ENCODE measurements at regions not wholly inside any gene's neighbourhood (a gene's known extent, or its start where the extent isn't known, plus 50 kb on each side); places are given as distances from the start of the nearest gene placed in this dataset.

DNA sequence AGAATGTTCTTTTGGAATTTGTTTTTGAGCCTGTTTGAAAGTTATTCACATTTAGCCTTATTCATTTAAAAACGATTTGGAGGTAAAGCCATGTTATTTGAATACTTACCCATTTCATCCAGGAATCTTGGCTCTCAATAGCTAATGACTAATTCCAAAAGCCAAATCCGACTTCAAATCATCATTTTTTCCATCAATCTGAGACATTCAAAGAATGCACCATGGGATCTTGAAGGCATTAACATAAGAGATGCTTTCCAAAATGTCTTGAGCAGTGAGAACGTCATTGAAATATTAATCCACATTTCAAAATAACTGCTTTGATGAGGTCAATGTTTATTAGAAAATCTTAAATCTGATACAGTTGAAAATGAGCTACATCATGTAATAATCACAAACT, 617.0 kb upstream of the RORB start:
- no peaks in the 10 kb centered on the region for H3K27me3 ChIP-seq (ENCODE audit: control insufficient read depth, insufficient read depth, low read length)
- H3K27ac ChIP-seq (ENCODE audit: low read length) = no peak overlapping the region

DNA sequence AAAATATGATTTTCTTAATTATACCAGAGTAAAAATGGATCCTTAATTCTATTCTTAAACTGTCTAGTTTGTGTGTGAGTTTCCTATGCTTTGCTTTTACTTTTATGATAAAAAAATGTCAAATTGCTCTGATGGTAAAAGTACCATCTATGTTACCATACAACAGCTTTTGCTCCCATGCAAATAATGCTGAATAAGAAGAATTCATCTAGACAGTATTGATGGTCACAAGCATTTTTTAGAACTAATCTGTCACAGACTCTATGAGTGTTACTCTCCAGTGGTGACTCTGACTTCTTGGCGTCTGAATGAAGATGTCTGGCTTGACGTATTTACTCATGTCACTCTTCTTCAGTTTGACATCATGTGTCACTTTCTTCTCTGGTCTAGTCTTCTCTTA, 608.1 kb upstream of the RORB start:
- no peaks in the 10 kb centered on the region for H3K27me3 ChIP-seq (ENCODE audit: control insufficient read depth, insufficient read depth, low read length)
- DNase-seq = no peak
- H3K27ac ChIP-seq (ENCODE audit: low read length) = no peak overlapping the region
- H3K36me3 ChIP-seq (ENCODE audit: control insufficient read depth, insufficient read depth, low read length) = no peaks in the 10 kb centered on the region
- H3K4me3 ChIP-seq (ENCODE audit: low read length) = no peak overlapping the region
- H3K4me1 ChIP-seq (ENCODE audit: control insufficient read depth, insufficient read depth, low read length) = peaks cover 6% of the 10 kb centered on the region
- H3K9me3 ChIP-seq (ENCODE audit: control insufficient read depth, low read depth, low read length) = no peaks in the 10 kb centered on the region
- 100% methylated on average over 2 of the region's 2 CpGs for WGBS (ENCODE audit: insufficient coverage, low lambda C conversion rate)

More for the DNA sequence above, 617.0 kb upstream of the RORB start:
- Histone ChIP-seq H3K36me3 (ENCODE audit: control insufficient read depth, insufficient read depth, low read length) (no peaks in the 10 kb centered on the region), H3K4me3 (ENCODE audit: low read length) (no peak overlapping the region), H3K4me1 (ENCODE audit: control insufficient read depth, insufficient read depth, low read length) (no peaks in the 10 kb centered on the region), H3K9me3 (ENCODE audit: control insufficient read depth, low read depth, low read length) (no peaks in the 10 kb centered on the region)
- no peak for DNase-seq
- WGBS (ENCODE audit: insufficient coverage, low lambda C conversion rate) = 90% methylated on average over 3 of the region's 3 CpGs

DNA sequence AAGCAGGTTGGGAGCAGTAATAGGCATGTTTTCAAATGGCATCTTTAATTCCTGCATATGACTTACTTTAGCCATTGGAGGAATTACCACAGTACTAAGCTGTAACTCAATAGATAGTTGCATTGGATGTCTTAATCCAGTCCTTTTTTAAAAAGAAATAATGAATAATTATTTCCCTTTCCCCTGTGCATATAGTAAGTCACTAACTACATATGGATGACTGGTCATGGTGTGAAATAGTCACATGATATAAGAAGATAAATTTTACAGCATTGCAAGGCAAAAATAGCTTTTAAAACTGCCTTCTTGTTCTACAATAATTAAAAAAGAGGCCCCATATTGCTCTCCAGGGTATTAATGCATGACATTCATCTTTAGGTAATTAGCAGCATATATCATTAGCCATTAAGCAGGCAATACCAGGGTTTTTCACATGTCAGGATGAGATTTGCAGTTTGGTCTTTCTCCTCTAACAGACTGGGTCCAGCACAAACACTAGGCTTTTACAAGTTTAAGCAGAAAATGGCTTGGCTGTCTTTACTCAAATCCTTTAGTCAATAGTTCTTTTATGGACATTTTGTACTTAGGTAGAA, 606.4 kb upstream of the RORB start:
- Histone ChIP-seq H3K9me3 (ENCODE audit: control insufficient read depth, low read depth, low read length) (no peaks in the 10 kb centered on the region), H3K27ac (ENCODE audit: low read length) (no peak overlapping the region), H3K36me3 (ENCODE audit: control insufficient read depth, insufficient read depth, low read length) (no peaks in the 10 kb centered on the region), H3K27me3 (ENCODE audit: control insufficient read depth, insufficient read depth, low read length) (no peaks in the 10 kb centered on the region), H3K4me3 (ENCODE audit: low read length) (no peak overlapping the region), H3K4me1 (ENCODE audit: control insufficient read depth, insufficient read depth, low read length) (peaks cover 6% of the 10 kb centered on the region)
- peak in 1 of 2 donors; percentile 11 for DNase-seq

DNA sequence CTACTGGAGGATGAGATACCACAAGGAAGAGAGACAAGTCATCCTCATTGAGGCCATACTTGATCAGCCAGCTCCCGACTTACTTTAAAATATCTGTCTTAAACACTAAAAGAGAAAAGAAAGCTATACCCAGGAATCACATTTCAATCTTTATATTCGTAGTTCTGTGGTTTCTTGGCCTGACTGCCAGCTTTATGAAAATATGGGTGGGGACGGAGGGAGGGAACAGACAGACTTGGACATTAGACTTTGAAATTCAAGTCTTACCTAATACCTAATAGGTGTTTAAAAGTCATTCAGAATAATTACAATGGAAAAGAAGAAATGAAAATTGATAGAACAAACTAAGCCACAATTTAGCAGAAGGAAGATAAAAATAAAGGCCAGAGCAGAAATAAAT, 604.8 kb upstream of the RORB start:
- peak; percentile 25 to 68 for DNase-seq
- Histone ChIP-seq H3K9me3 (ENCODE audit: control insufficient read depth, low read depth, low read length) (no peaks in the 10 kb centered on the region), H3K4me1 (ENCODE audit: control insufficient read depth, insufficient read depth, low read length) (peaks cover 6% of the 10 kb centered on the region), H3K36me3 (ENCODE audit: control insufficient read depth, insufficient read depth, low read length) (no peaks in the 10 kb centered on the region), H3K4me3 (ENCODE audit: low read length) (no peak overlapping the region), H3K27me3 (ENCODE audit: control insufficient read depth, insufficient read depth, low read length) (no peaks in the 10 kb centered on the region), H3K27ac (ENCODE audit: low read length) (peak overlapping the region; percentile 65)
- WGBS (ENCODE audit: insufficient coverage, low lambda C conversion rate) = 13% methylated on average over 1 of the region's 3 CpGs

DNA sequence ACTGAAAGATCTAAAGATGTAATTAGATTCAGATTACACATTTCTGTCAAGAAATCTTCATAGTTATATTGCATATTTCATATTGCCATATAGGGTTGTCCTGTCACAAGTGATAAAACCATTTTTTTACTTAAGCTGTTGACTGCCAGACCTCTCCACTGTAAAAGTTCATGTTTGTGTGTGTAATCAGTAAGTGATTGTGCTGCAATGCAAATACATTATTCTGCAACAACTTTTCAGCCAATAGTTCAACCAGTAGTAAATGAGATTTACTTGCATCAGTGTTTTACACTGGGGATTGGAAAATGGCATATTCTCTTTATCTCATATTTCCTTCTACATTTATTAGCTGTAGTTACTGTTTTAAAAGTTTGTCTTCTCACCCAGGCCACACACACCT, 603.9 kb upstream of the RORB start:
- Histone ChIP-seq H3K27ac (ENCODE audit: low read length) (no peak overlapping the region), H3K9me3 (ENCODE audit: control insufficient read depth, low read depth, low read length) (no peaks in the 10 kb centered on the region), H3K4me3 (ENCODE audit: low read length) (no peak overlapping the region), H3K4me1 (ENCODE audit: control insufficient read depth, insufficient read depth, low read length) (peaks cover 6% of the 10 kb centered on the region), H3K36me3 (ENCODE audit: control insufficient read depth, insufficient read depth, low read length) (no peaks in the 10 kb centered on the region), H3K27me3 (ENCODE audit: control insufficient read depth, insufficient read depth, low read length) (no peaks in the 10 kb centered on the region)
- peak in 1 of 2 donors; percentile 43 for DNase-seq

DNA sequence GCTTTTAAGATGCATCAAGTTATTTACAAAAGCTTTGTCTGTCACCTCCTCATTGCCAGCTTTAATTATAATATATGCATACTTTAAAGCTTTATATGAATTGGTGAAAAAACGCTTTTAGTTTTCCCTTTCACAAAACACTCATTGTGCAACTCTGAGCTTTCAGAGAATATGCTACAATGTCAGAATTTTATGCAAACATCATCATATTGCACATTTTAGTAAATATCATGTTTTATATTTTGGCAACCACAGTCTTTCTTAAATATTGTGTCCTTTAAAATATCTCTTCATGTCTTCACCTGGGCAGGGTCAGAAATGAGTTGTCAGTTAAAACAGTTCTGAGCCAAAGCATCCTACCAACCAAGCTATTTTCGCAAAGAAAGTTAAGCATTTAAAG, 601.1 kb upstream of the RORB start:
- no CpG with 5 or more reads among the region's 2 CpGs for WGBS (ENCODE audit: insufficient coverage, low lambda C conversion rate)

DNA sequence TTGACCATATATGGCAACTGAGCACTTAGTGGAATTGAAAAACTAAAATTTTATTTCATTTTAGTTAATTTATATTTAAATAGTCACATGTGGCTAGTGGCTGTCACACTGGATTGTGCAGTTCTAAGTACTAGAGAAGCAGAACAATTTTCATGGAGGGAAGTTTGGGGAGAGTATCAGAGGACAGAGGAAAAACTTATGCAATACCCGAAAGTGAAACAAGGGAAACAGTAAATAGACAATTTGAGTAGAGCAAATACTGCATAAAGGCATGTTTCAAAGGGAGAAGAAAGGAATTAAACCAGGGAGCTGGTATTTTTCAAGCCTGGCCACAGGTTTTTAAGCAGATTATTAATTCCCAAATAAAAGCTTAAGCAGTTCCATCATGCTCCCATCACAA, 590.5 kb upstream of the RORB start:
- H3K27me3 ChIP-seq (ENCODE audit: control insufficient read depth, insufficient read depth, low read length) = no peaks in the 10 kb centered on the region
- H3K36me3 ChIP-seq (ENCODE audit: control insufficient read depth, insufficient read depth, low read length) = no peaks in the 10 kb centered on the region
- WGBS (ENCODE audit: insufficient coverage, low lambda C conversion rate) = 60% methylated on average over 1 of the region's 1 CpG
- no peak for DNase-seq
- H3K4me3 ChIP-seq (ENCODE audit: low read length) = no peak overlapping the region
- no peak overlapping the region for H3K27ac ChIP-seq (ENCODE audit: low read length)
- H3K4me1 ChIP-seq (ENCODE audit: control insufficient read depth, insufficient read depth, low read length) = no peaks in the 10 kb centered on the region
- no peaks in the 10 kb centered on the region for H3K9me3 ChIP-seq (ENCODE audit: control insufficient read depth, low read depth, low read length)

More for the DNA sequence above, 601.1 kb upstream of the RORB start:
- no peak for DNase-seq
- Histone ChIP-seq H3K4me3 (ENCODE audit: low read length) (no peak overlapping the region), H3K27me3 (ENCODE audit: control insufficient read depth, insufficient read depth, low read length) (no peaks in the 10 kb centered on the region), H3K4me1 (ENCODE audit: control insufficient read depth, insufficient read depth, low read length) (peaks cover 6% of the 10 kb centered on the region), H3K27ac (ENCODE audit: low read length) (no peak overlapping the region), H3K9me3 (ENCODE audit: control insufficient read depth, low read depth, low read length) (no peaks in the 10 kb centered on the region), H3K36me3 (ENCODE audit: control insufficient read depth, insufficient read depth, low read length) (no peaks in the 10 kb centered on the region)

DNA sequence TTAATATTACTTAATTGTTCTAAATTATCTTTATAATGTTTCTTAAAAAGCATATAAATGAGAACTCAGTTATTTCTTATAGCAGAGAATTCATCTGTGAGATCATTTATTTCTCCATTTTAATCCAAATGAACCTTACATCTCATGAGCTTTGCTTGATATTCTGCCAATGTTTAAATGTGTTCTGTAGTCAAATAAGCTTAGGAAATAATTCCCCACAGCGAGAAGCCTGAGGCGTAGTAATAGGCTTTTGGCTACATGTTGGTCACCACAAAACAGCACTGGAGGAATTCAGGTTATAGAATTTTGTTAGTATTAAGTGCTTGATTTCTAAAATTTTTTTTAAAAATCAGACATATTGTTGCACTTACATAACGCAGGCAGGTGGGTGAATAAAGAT, 585.3 kb upstream of the RORB start:
- Histone ChIP-seq H3K4me3 (ENCODE audit: low read length) (no peak overlapping the region), H3K27me3 (ENCODE audit: control insufficient read depth, insufficient read depth, low read length) (no peaks in the 10 kb centered on the region), H3K4me1 (ENCODE audit: control insufficient read depth, insufficient read depth, low read length) (no peaks in the 10 kb centered on the region), H3K9me3 (ENCODE audit: control insufficient read depth, low read depth, low read length) (no peaks in the 10 kb centered on the region), H3K36me3 (ENCODE audit: control insufficient read depth, insufficient read depth, low read length) (no peaks in the 10 kb centered on the region), H3K27ac (ENCODE audit: low read length) (no peak overlapping the region)
- DNase-seq = no peak
- WGBS (ENCODE audit: insufficient coverage, low lambda C conversion rate) = 94% methylated on average over 2 of the region's 3 CpGs

DNA sequence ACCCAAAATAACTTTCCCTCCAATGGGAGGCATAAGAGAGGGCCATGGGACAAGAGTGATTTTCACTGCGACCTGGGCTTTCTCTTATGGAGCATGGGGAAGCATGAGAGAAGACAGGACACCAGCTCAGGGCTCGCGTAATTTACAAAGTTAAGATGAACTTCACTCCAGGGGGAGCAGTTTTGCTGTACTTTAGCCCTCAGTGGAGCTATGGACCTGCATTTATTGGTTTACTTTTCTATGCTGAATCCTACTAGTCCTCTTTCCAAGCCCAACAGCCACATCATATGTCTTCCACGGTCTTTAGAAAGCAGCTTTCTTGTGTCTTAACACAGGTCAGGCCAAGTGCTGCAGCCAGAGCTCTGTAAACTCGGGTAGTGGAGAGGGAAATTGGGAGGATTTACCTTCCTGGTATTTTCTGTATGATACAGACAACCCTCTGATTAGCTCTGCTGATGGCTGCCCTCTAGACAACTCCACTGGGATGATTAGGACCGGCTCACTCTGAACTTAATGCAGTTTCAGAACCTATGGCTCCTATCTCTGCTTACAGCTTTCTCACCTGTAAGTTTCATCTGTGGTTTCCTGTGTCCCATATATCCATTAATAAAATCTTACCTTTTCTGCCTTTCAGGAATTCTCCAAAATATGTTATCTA, 581.0 kb upstream of the RORB start:
- 40% methylated on average over 1 of the region's 6 CpGs for WGBS (ENCODE audit: insufficient coverage, low lambda C conversion rate)

DNA sequence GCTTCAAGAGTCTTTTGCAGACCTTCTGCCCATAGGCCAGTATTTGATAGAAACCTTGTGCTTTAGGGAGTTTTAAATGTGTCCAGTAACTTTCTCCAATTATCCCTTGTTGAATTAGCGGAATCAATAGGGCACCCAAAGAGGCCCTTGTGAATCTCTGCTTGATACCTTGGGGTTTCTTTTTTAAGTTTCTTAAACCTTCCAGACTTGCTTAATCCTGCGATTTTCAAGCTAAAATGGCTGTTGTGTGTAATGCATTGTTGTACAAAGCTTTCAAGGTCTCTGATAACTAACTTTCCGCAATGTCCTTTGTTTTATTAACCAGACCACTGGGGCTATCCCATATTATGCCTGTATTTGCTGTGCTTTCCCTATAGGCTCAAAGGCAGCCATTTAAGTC, 577.4 kb upstream of the RORB start:
- DNase-seq = no peak
- no peaks in the 10 kb centered on the region for H3K36me3 ChIP-seq (ENCODE audit: control insufficient read depth, insufficient read depth, low read length)
- 83% methylated on average over 1 of the region's 3 CpGs for WGBS (ENCODE audit: insufficient coverage, low lambda C conversion rate)
- H3K4me1 ChIP-seq (ENCODE audit: control insufficient read depth, insufficient read depth, low read length) = no peaks in the 10 kb centered on the region
- no peak overlapping the region for H3K27ac ChIP-seq (ENCODE audit: low read length)
- H3K9me3 ChIP-seq (ENCODE audit: control insufficient read depth, low read depth, low read length) = no peaks in the 10 kb centered on the region
- H3K4me3 ChIP-seq (ENCODE audit: low read length) = no peak overlapping the region
- no peaks in the 10 kb centered on the region for H3K27me3 ChIP-seq (ENCODE audit: control insufficient read depth, insufficient read depth, low read length)

More for the DNA sequence above, 581.0 kb upstream of the RORB start:
- no peak for DNase-seq
- Histone ChIP-seq H3K27me3 (ENCODE audit: control insufficient read depth, insufficient read depth, low read length) (no peaks in the 10 kb centered on the region), H3K27ac (ENCODE audit: low read length) (no peak overlapping the region), H3K36me3 (ENCODE audit: control insufficient read depth, insufficient read depth, low read length) (no peaks in the 10 kb centered on the region), H3K9me3 (ENCODE audit: control insufficient read depth, low read depth, low read length) (no peaks in the 10 kb centered on the region), H3K4me1 (ENCODE audit: control insufficient read depth, insufficient read depth, low read length) (no peaks in the 10 kb centered on the region), H3K4me3 (ENCODE audit: low read length) (no peak overlapping the region)

DNA sequence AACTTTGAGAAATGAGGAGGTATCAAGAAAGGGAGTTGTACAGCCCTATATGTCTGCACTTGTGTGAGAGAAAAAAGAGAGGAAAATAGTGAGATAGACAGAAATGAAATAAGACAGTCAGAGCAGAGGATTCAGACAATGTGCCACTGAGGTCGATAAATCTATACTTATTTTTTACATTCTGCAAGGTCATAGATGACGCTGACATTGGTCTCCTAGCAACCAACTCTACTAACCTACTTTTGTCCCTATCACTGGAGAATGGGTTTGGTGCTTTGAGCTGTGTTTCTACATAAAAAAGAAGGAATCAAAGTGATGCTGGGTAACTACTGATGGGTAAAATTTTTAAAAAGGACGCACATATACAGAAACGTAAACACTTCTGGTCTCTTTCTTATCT, 573.3 kb upstream of the RORB start:
- Histone ChIP-seq H3K9me3 (ENCODE audit: control insufficient read depth, low read depth, low read length) (no peaks in the 10 kb centered on the region), H3K27ac (ENCODE audit: low read length) (no peak overlapping the region), H3K27me3 (ENCODE audit: control insufficient read depth, insufficient read depth, low read length) (no peaks in the 10 kb centered on the region), H3K4me1 (ENCODE audit: control insufficient read depth, insufficient read depth, low read length) (no peaks in the 10 kb centered on the region), H3K36me3 (ENCODE audit: control insufficient read depth, insufficient read depth, low read length) (no peaks in the 10 kb centered on the region), H3K4me3 (ENCODE audit: low read length) (no peak overlapping the region)
- 94% methylated on average over 2 of the region's 4 CpGs for WGBS (ENCODE audit: insufficient coverage, low lambda C conversion rate)
- DNase-seq = no peak

Measured in large intestine (tissue), 3 donors.